ENCODE measurements at regions not wholly inside any gene's neighbourhood (a gene's known extent, or its start where the extent isn't known, plus 50 kb on each side); places are given as distances from the start of the nearest gene placed in this dataset.

- TF ChIP-seq GTF2F1 (IDR thresholded peaks at IDR 0.05; ENCODE audit: borderline replicate concordance, low read depth, low read length) = no peak
Measured at GRCh38 chr2:58644451-58644850, 403.3 kb upstream of the FANCL start (continued).
